PC-3 (cell line): ENCODE measurements at regions not wholly inside any gene's neighbourhood (a gene's known extent, or its start where the extent isn't known, plus 50 kb on each side); places are given as distances from the start of the nearest gene placed in this dataset.

Experiments used
- CTCF ChIP-seq: fragments of 300-600 bp; sonication (generic); conservative IDR thresholded peaks from 2 replicates; pipeline ENCODE4 v1.5.1; 2017; ENCODE audit warnings: antibody characterized with exemption, low read depth, mild to moderate bottlenecking, low read length
- EZH2 ChIP-seq: fragments of 300-600 bp; sonication (generic); IDR thresholded peaks from one replicate; pipeline ENCODE4 v1.6.1; 2017; ENCODE audit warnings: antibody characterized with exemption, mild to moderate bottlenecking, low read length; ENCODE audit not compliant: unreplicated experiment

DNA sequence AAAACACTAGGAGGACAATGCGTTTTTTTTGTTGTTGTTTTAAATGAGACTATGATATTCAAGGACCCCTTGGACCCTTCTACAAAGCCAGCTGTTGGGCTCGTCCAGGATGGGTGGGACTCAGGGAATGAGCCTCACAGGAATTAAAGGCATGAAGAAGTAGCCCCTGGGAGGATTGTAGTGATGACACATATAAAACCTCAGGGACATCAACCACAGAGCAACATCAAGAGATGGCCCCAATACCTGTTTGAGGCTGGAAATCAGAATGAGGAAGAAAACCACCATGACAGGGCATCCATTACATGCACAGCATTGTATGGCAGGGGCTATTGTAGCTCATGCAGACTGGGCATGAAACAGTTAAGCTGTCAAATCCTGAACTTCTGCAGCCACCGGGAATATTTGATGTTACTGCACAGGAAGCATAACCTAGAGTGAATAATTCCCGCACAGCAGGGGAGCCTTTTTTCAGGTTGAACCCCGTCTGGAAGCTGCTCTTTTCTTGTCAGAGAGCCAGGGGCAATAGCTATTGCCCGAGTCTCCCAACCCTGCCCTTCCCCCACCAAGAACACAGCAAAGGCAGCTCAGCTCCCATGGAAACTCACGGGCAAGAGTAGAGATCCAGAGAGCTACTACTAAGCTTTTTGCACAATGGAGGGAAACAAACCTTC is 140.2 kb upstream of the FGGY start:
- no peak for TF ChIP-seq CTCF
- no peak for TF ChIP-seq EZH2
